PC-9 (cell line): ENCODE measurements at regions not wholly inside any gene's neighbourhood (a gene's known extent, or its start where the extent isn't known, plus 50 kb on each side); places are given as distances from the start of the nearest gene placed in this dataset.

Source experiments
- EZH2 ChIP-seq: fragments of 200-600 bp; sonication (generic); IDR thresholded peaks from 2 replicates; pipeline ENCODE4 v1.8.0; 2017; ENCODE audit warnings: antibody characterized with exemption, low read depth
- TF ChIP-seq, protein P1 (sequence below): fragments of 200-600 bp; sonication (generic); conservative IDR thresholded peaks from 2 replicates; pipeline ENCODE4 v1.6.1; 2017; ENCODE audit warnings: mixed run types, antibody characterized with exemption, mild to moderate bottlenecking, moderate library complexity

GRCh38 chr7:27438881-27439589 lies 196.4 kb downstream of the EVX1 start:
- TF ChIP-seq, protein P1, sequence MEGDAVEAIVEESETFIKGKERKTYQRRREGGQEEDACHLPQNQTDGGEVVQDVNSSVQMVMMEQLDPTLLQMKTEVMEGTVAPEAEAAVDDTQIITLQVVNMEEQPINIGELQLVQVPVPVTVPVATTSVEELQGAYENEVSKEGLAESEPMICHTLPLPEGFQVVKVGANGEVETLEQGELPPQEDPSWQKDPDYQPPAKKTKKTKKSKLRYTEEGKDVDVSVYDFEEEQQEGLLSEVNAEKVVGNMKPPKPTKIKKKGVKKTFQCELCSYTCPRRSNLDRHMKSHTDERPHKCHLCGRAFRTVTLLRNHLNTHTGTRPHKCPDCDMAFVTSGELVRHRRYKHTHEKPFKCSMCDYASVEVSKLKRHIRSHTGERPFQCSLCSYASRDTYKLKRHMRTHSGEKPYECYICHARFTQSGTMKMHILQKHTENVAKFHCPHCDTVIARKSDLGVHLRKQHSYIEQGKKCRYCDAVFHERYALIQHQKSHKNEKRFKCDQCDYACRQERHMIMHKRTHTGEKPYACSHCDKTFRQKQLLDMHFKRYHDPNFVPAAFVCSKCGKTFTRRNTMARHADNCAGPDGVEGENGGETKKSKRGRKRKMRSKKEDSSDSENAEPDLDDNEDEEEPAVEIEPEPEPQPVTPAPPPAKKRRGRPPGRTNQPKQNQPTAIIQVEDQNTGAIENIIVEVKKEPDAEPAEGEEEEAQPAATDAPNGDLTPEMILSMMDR: no peak
- TF ChIP-seq EZH2: no peak
